HEK293 (cell line): ENCODE measurements at regions not wholly inside any gene's neighbourhood (a gene's known extent, or its start where the extent isn't known, plus 50 kb on each side); places are given as distances from the start of the nearest gene placed in this dataset.
"Not testable (repeated sequence)": the region's sequence is repeated elsewhere in the genome, so short reads cannot be mapped to it uniquely, and the experiment has no call there.

ENCODE experiments used
- CTCF ChIP-seq: fragments of 450-650 bp; formaldehyde crosslinking; IDR thresholded peaks from 2 replicates; pipeline ENCODE4 v1.5.1; 2016; ENCODE audit warnings: missing biosample characterization, missing genetic modification characterization
- KLF1 ChIP-seq: fragments of 450-650 bp; formaldehyde crosslinking; IDR thresholded peaks from 2 replicates; pipeline ENCODE4 v1.5.1; 2016; ENCODE audit warnings: missing biosample characterization, missing genetic modification characterization
- KLF16 ChIP-seq: fragments of 450-650 bp; formaldehyde crosslinking; IDR thresholded peaks from 2 replicates; pipeline ENCODE4 v1.5.1; 2017; ENCODE audit warnings: missing biosample characterization, missing genetic modification characterization
- WT1 ChIP-seq: fragments of 450-650 bp; formaldehyde crosslinking; IDR thresholded peaks from 2 replicates; pipeline ENCODE4 v1.5.1; 2016; ENCODE audit warnings: missing biosample characterization, missing genetic modification characterization
- YY1 ChIP-seq: fragments of 450-650 bp; formaldehyde crosslinking; IDR thresholded peaks from 2 replicates; pipeline ENCODE4 v1.5.1; 2018; ENCODE audit warnings: missing biosample characterization, missing genetic modification characterization
- ZFP41 ChIP-seq: fragments of 450-650 bp; formaldehyde crosslinking; IDR thresholded peaks from 2 replicates; pipeline ENCODE4 v1.5.1; 2016; ENCODE audit warnings: missing biosample characterization, missing genetic modification characterization, borderline replicate concordance
- ZNF138 ChIP-seq: fragments of 450-650 bp; formaldehyde crosslinking; IDR thresholded peaks from 2 replicates; pipeline ENCODE4 v1.5.1; 2016; ENCODE audit warnings: missing biosample characterization, missing genetic modification characterization, borderline replicate concordance
- ZNF140 ChIP-seq: fragments of 450-650 bp; formaldehyde crosslinking; IDR thresholded peaks from 2 replicates; pipeline ENCODE4 v1.5.1; 2016; ENCODE audit warnings: missing biosample characterization, missing genetic modification characterization
- ZNF311 ChIP-seq: fragments of 450-650 bp; formaldehyde crosslinking; IDR thresholded peaks from 2 replicates; pipeline ENCODE4 v1.5.1; 2017; ENCODE audit warnings: missing biosample characterization, missing genetic modification characterization, borderline replicate concordance
- ZNF549 ChIP-seq: fragments of 450-650 bp; IDR thresholded peaks from 2 replicates; pipeline ENCODE4 v1.5.1; 2018; ENCODE audit warnings: missing biosample characterization, missing genetic modification characterization, mild to moderate bottlenecking, inconsistent platforms, moderate library complexity
- ZNF660 ChIP-seq: fragments of 450-650 bp; IDR thresholded peaks from 2 replicates; pipeline ENCODE4 v1.5.1; 2018; ENCODE audit warnings: missing biosample characterization, mild to moderate bottlenecking, missing genetic modification characterization

GRCh38 chr4:177818392-177818791 lies 376.2 kb upstream of the AGA start:
- TF ChIP-seq CTCF; ZNF660; KLF1; ZNF549 (tag by site-specific recombination); ZFP41 (tag by site-specific recombination); WT1 (tag by site-specific recombination); YY1; ZNF311 (tag by site-specific recombination); KLF16; ZNF138 (tag by site-specific recombination); ZNF140 (tag by site-specific recombination): not testable (repeated sequence)
